Activated CD4-positive, alpha-beta T cell treated with anti-CD3 and anti-CD28 coated beads, Interleukin-2, Interleukin-4, amounts not matched to agents 100 ng/mL and 50 ng/mL, durations not matched to agents 16 hours and 8 hours (primary cell): ENCODE measurements at regions not wholly inside any gene's neighbourhood (a gene's known extent, or its start where the extent isn't known, plus 50 kb on each side); places are given as distances from the start of the nearest gene placed in this dataset.

Experiments used
- DNase-seq: peaks from one replicate; pipeline ENCODE4 v3.0.0-alpha.2; 2020; ENCODE audit warnings: low spot score

DNA sequence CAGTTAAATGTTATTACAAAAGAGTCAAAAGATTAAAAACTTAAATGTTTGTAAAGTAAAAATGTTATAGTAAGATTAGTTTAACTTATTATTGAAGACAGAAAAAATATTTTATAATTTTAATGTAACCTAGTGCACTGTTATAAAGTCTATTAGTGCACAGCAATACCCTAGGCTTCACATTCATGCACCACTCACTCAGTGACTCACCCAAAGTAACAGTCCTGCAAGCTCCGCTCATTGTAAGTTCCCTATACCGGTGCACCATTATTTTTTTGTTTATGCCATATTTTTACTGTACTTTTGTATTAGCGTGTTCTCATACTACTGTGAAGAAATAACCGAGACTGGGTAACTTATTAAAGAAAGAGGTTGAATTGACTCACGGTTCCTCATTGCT is 759.7 kb upstream of the CDH7 start:
- DNase-seq, result no peak

GRCh38 chr18:64986906-64987495 is 763.8 kb upstream of the CDH7 start:
- DNase-seq, result no peak

- no peak for DNase-seq
Measured at GRCh38 chr18:64983497-64984238, 767.1 kb upstream of the CDH7 start.

DNA sequence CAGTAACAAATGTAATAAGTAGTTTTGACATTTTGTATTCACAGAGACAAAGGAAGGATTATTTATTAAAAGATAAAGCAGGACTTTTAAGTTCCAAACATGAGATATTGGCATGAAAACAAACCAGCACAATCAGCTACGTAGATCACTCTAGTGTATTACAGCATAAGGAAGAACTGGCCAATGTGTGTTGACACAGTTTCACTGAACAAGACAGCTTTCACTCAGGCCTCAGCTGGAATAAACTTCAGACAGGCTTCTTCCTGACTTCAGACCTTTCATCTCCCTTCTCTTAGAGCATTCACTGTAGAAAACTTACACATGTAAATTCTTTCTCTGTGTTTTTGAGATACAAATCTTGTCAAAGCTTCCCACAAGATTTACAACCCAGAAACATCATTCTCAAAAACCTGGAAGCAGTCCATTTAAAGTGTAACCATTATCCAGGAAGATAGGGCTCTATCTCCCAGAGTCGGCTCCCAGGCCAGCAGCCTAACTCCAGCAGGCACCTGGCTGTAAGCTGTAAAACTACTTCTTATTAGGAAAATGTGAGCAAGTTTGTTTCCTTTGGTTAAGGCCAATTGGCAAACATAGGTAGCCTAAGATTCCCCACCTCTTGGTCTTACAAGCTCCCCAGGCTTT is 768.3 kb upstream of the CDH7 start:
- DNase-seq, result no peak

GRCh38 chr18:64981915-64982314 is 768.9 kb upstream of the CDH7 start:
- DNase-seq, result no peak

DNA sequence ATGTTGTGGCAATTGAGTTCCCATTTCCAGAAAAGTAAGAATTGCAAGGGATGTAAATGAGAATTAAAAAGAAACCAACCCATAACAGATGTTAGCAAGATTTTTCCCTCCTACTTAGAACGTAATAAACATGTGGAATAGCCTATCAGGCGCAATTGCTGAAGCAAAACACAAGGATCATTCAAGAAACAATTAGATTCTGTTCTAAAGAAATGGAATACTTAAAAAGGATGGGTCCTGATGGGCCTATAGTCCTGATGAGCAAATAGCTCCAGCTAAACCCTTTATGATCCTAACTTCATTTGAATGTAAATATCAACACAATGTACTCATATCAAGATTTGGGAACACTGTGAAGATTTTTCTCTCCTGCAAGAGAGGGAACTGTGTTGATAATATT is 771.0 kb upstream of the CDH7 start:
- DNase-seq, result no peak

- no peak for DNase-seq
Measured at GRCh38 chr18:64974391-64975125, 776.3 kb upstream of the CDH7 start.

DNA sequence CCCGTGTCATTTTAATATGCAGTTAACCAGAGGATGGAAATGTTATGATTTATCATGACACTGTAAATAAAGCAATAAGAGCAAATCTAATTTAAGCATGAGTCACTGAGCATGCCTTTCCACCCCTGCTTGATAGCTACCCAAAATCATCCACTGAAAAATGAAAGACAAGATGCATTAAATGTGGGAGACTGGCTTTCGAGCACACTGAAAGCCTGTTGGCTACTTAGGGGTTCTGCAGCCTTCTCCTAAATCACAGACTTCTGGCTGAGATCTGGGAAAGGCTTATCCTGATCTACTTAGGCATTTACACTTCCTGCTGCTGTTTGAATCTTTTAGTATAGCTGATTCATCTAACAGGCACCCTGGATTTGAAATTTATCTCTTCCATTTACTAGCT is 778.3 kb upstream of the CDH7 start:
- DNase-seq, result no peak

- DNase-seq, result no peak
Measured at GRCh38 chr18:64966667-64967066, 784.1 kb upstream of the CDH7 start.

GRCh38 chr18:64956465-64956864 is 794.3 kb upstream of the CDH7 start:
- no peak for DNase-seq

DNA sequence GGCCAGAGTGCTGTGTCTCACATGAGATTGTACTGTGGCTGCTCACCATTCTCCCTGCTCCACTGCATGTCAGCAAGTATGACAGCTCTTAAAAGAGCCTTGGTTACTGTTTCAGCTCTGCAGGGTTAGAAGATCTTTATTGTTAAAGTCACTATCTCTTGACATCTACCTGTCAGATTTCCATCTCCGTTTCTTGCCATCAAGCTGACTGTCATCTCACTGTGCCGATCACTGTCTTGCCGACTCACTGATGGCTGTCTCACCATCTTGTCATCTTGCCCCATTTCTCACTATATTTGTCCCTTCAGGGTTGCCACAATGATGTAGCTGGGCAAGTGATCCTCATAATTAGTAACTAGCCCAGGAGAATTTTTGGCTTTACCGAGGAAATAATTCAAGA is 800.9 kb upstream of the CDH7 start:
- no peak for DNase-seq

DNA sequence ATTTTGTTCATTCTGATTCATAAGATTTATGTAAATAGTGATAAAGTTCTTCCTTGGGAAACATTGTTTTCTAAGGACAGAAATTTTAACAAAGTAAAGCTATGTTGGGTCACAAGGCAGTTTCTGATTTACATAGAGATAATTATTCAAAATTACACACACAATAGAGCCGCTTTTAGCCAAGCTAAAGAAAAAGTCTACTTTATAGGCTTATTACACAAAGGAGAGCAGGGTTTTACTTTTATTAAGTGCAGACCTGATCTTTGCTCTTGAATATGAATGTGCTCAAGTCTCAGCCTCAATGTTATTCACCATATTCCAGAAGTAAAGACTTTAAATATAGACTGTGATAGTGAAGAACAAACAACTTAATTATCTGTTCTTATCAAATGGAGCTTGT is 787.8 kb upstream of the LINC00305 start:
- DNase-seq, result no peak

DNA sequence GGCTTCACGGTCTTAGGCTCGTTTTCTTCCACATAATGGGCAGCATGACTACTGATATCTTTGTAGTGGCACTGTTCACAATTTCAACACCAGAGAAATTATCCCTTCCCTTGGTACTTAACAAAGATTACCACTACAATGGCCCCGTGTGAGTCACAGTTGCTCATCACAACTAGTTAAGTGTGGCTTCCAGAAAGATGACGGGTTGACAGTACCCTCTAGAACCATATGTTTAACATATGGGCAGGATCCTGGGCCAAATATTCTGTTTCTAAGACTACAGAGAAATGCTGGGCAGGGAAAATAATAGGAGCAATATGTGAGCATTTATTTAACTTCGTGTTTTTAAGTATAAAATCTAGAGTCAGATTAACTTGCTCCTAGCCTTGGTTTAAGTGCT is 780.1 kb upstream of the LINC00305 start:
- DNase-seq, result no peak

DNA sequence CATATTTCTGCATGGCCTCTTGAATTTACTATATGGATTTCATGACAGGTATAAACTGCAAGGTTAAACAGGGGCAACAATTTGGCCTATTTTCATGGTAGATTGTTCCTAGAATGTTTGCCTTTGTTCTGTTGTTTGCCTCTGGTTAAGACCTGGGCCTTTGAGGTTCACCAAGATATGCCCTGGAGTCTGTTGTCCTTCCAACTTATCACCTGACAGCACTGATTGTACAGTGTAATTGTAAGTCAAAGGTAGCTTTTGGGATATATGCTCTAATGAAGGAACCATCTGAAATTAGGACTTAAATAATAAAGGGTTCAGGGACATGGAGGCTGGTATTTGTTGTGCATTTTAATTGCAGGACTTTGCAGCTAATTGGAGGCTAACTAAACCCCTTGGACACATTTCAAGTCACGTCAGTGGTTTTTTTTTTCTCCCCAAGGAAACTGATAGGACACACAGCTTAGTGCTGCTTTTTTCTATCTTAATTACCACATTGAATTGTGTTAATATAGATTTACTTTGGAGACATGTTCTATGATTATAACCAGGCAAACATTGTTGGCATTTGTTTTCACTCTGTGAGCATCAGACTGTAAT is 771.2 kb upstream of the LINC00305 start:
- no peak for DNase-seq

GRCh38 chr18:64918851-64919250 is 770.0 kb upstream of the LINC00305 start:
- no peak for DNase-seq

DNA sequence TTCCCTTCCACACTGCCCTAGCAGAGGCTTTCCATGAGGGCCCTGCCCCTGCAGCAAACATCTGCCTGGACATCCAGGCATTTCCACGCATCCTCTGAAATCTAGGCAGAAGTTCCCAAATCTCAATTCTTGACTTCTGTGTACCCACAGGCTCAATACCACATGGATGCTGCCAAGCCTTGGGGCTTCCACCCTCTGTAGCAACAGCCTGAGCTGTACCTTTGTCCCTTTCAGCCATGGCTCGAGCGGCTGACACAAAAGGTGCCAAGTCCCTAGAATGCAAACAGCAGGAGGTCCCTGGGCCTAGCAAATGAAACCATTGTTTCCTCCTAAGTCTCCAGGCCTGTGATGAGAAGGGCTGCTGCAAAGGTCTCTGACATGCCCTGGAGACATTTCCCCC is 744.5 kb upstream of the LINC00305 start:
- no peak for DNase-seq

- no peak for DNase-seq
Measured at GRCh38 chr18:64888956-64889355, 740.1 kb upstream of the LINC00305 start.

DNA sequence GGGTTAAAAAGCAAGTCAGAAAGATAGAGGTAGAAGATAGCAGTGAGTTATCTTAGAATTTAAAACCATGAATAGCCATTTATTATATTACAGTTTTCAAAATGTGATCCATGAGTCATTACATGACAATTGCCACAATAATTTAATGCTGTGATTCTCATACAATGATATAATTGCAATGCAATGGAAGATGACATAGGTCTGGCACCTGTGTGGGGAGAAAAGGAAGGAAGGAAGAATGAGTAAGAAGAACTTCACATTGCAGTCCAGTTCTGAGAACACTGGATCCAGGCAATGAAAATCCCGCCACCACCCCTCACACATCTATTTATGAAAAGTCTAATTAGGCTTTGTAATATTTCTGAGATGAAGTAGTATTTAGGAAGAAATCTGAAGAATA is 738.1 kb upstream of the LINC00305 start:
- no peak for DNase-seq

DNA sequence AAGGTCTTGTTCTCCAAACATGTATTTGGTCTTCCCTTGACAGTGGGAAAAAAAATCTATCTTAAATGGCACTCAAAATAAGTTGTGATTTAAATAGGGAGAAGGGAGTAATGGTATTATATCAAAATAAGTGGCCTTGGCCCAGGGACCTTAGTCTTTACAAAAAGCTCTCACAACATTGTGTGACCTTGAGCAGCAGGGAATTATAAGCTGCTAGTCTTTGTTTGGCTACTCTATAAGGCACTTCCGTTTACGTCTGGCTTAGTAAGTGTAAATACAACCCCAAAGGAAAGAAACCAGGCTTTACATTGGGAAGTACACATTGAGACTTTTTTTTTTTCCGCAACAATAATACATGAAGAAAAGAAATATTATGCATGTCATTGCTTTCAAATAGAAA is 734.0 kb upstream of the LINC00305 start:
- no peak for DNase-seq

DNA sequence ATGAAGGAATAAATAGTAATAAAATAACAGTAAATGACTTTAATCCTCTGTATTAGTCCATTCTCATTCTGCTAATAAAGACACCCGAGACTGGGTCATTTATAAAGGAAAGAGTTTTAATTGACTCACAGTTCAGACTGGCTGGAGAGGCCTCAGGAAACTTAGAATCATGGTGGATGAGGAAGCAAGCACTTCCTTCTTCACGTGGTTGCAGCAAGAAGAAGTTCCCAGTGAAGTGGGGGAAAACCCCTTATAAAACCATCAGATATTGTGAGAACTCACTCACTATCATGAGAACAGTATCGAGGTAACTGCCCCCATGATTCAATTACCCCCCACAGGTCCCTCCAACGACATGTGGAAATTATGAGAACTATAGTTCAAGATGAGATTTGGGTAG is 727.9 kb upstream of the LINC00305 start:
- no peak for DNase-seq

- no peak for DNase-seq
Measured at GRCh38 chr18:64872710-64873458, 724.0 kb upstream of the LINC00305 start.

GRCh38 chr18:64854112-64854511 is 705.2 kb upstream of the LINC00305 start:
- DNase-seq, result no peak
